Esophagus muscularis mucosa (tissue), 4 donors: ENCODE measurements at regions not wholly inside any gene's neighbourhood (a gene's known extent, or its start where the extent isn't known, plus 50 kb on each side); places are given as distances from the start of the nearest gene placed in this dataset.
"Not testable (repeated sequence)": the region's sequence is repeated elsewhere in the genome, so short reads cannot be mapped to it uniquely, and the experiment has no call there.

Source experiments
- DNase-seq: peaks from one replicate; pipeline ENCODE4 v3.0.0-alpha.2; 2017; ENCODE audit errors: extremely low spot score
- H3K27ac ChIP-seq, 4 donors: fragments of 200-600 bp; sonication (generic); replicated peaks in 1 of 4; 1 replicate in 3 of 4; 2 replicates in 1 of 4; pipeline ENCODE4 v1.5.1; 2016 to 2019; ENCODE audit warnings: mild to moderate bottlenecking in 1 of 4
- H3K27me3 ChIP-seq, 4 donors: fragments of 200-600 bp; sonication (generic); one replicate each; pipeline versions ENCODE4 v1.5.1 to v1.6.0; 2016 to 2019
- H3K36me3 ChIP-seq, 4 donors: fragments of 200-600 bp; sonication (generic); one replicate each; pipeline ENCODE4 v1.5.1; 2016 to 2019
- H3K4me1 ChIP-seq, 4 donors: fragments of 200-600 bp; sonication (generic); one replicate each; pipeline ENCODE4 v1.5.1; 2016 to 2019
- H3K4me3 ChIP-seq, 4 donors: fragments of 200-600 bp; sonication (generic); 1 replicate in 2 of 4; 2 replicates in 2 of 4; pipeline ENCODE4 v1.5.1; 2016 to 2019; ENCODE audit warnings: mild to moderate bottlenecking in 4 of 4, moderate library complexity in 1 of 4
- H3K9me3 ChIP-seq, 4 donors: fragments of 200-600 bp; sonication (generic); 1 replicate in 3 of 4; 2 replicates in 1 of 4; pipeline ENCODE4 v1.5.1; 2016 to 2019
- CTCF ChIP-seq, 3 experiments: fragments of 200-600 bp in 2 of 3; fragments of 450-650 bp in 1 of 3; sonication (generic) in 2 of 3; IDR thresholded peaks; one replicate each; pipeline ENCODE4 v1.5.1; 2017 to 2019; ENCODE audit warnings: antibody characterized with exemption in 3 of 3, mild to moderate bottlenecking in 2 of 3, moderate library complexity in 1 of 3
- EP300 ChIP-seq: sonication (generic); formaldehyde crosslinking; IDR thresholded peaks from one replicate; pipeline ENCODE4 v1.6.1; 2017; ENCODE audit warnings: antibody characterized with exemption
- POLR2A ChIP-seq: fragments of 450-650 bp; IDR thresholded peaks from one replicate; pipeline ENCODE4 v1.6.1; 2017; ENCODE audit warnings: antibody characterized with exemption, moderate library complexity, mild to moderate bottlenecking, low read depth
- POLR2AphosphoS5 ChIP-seq, 2 donors: sonication (generic); formaldehyde crosslinking; IDR thresholded peaks; one replicate each; pipeline ENCODE4 v1.6.1; 2017; ENCODE audit warnings: antibody characterized with exemption in 2 of 2
- WGBS: methylation state at CpG from one replicate; pipeline ENCODE4 v1.1.5; 2018; 5-methylcytosine and 5-hydroxymethylcytosine counted together
- intact Hi-C: fragments of 100-400 bp; cut with DNase I; formaldehyde crosslinking; loops from one replicate; pipeline ENCODE4 v1.15.1; 2023

GRCh38 chr2:128613876-128614275, 295.2 kb upstream of the HS6ST1 start:
- intact Hi-C loops = no loop called here
- no peak for TF ChIP-seq EP300
- no peak for TF ChIP-seq CTCF (IDR thresholded peaks at IDR 0.05)
- TF ChIP-seq POLR2AphosphoS5 (IDR thresholded peaks at IDR 0.05) = no peak
- no peak for TF ChIP-seq POLR2A
- H3K9me3 ChIP-seq = no peaks in the 10 kb centered on the region
- H3K4me3 ChIP-seq = no peak overlapping the region
- H3K36me3 ChIP-seq = no peaks in the 10 kb centered on the region
- no peak overlapping the region for H3K27ac ChIP-seq
- H3K27me3 ChIP-seq = no peaks in the 10 kb centered on the region
- 93% methylated on average over 4 of the region's 4 CpGs for WGBS
- no peak for DNase-seq
- H3K4me1 ChIP-seq = no peaks in the 10 kb centered on the region

- DNase-seq, intact Hi-C loops: not testable (repeated sequence)
These were observed 296.2 kb upstream of the HS6ST1 start for GRCh38 chr2:128614907-128615306.

GRCh38 chr2:128615571-128615970, 296.9 kb upstream of the HS6ST1 start:
- Histone ChIP-seq H3K9me3 (no peaks in the 10 kb centered on the region), H3K4me1 (no peaks in the 10 kb centered on the region), H3K36me3 (no peaks in the 10 kb centered on the region), H3K27me3 (no peaks in the 10 kb centered on the region), H3K27ac (no peak overlapping the region), H3K4me3 (no peak overlapping the region)
- intact Hi-C loops = no loop called here
- no peak for DNase-seq
- WGBS = 85% methylated on average over 9 of the region's 9 CpGs
- TF ChIP-seq POLR2AphosphoS5 (IDR thresholded peaks at IDR 0.05) (no peak), CTCF (IDR thresholded peaks at IDR 0.05) (no peak), EP300 (no peak), POLR2A (no peak)

More at GRCh38 chr2:128614907-128615306, 296.2 kb upstream of the HS6ST1 start:
- H3K27me3 ChIP-seq, H3K4me3 ChIP-seq, H3K27ac ChIP-seq, H3K9me3 ChIP-seq, H3K36me3 ChIP-seq, H3K4me1 ChIP-seq: not testable (repeated sequence)
- WGBS = 88% methylated on average over 6 of the region's 6 CpGs

GRCh38 chr2:128617029-128617590, 298.4 kb upstream of the HS6ST1 start:
- intact Hi-C loops = no loop called here
- H3K4me1 ChIP-seq = no peaks in the 10 kb centered on the region
- no peak overlapping the region for H3K4me3 ChIP-seq
- no peak for TF ChIP-seq EP300
- TF ChIP-seq POLR2AphosphoS5 (IDR thresholded peaks at IDR 0.05) = no peak
- no peak for TF ChIP-seq CTCF (IDR thresholded peaks at IDR 0.05)
- TF ChIP-seq POLR2A = no peak
- no peaks in the 10 kb centered on the region for H3K9me3 ChIP-seq
- no peaks in the 10 kb centered on the region for H3K27me3 ChIP-seq
- no peak overlapping the region for H3K27ac ChIP-seq
- H3K36me3 ChIP-seq = no peaks in the 10 kb centered on the region
- no peak for DNase-seq
- WGBS = 87% methylated on average over 6 of the region's 6 CpGs

- Histone ChIP-seq H3K9me3 (no peaks in the 10 kb centered on the region), H3K27ac (no peak overlapping the region), H3K27me3 (no peaks in the 10 kb centered on the region), H3K36me3 (no peaks in the 10 kb centered on the region), H3K4me3 (no peak overlapping the region), H3K4me1 (no peaks in the 10 kb centered on the region)
- intact Hi-C loops = no loop called here
- TF ChIP-seq EP300 (no peak), POLR2A (no peak), CTCF (IDR thresholded peaks at IDR 0.05) (no peak), POLR2AphosphoS5 (IDR thresholded peaks at IDR 0.05) (no peak)
- 82% methylated on average over 6 of the region's 6 CpGs for WGBS
- no peak for DNase-seq
These were observed 299.0 kb upstream of the HS6ST1 start for GRCh38 chr2:128617661-128618060.
